Stimulated activated CD4-positive, alpha-beta T cell treated with anti-CD3 and anti-CD28 coated beads, Interleukin-4, amount 100 ng/mL, for 4 hours (primary cell): ENCODE measurements at regions not wholly inside any gene's neighbourhood (a gene's known extent, or its start where the extent isn't known, plus 50 kb on each side); places are given as distances from the start of the nearest gene placed in this dataset.

Experiments used
- DNase-seq, 2 experiments: peaks; one replicate each; pipeline ENCODE4 v3.0.0-alpha.2; 2020

- no peak for DNase-seq
These were observed 99.7 kb upstream of the VPREB1 start for GRCh38 chr22:22144858-22145257.

GRCh38 chr22:22143448-22143847 is 101.1 kb upstream of the VPREB1 start:
- DNase-seq, result no peak

- no peak for DNase-seq
These were observed 101.9 kb upstream of the VPREB1 start for GRCh38 chr22:22142661-22143060.

GRCh38 chr22:22141771-22142591 is 102.6 kb upstream of the VPREB1 start:
- no peak for DNase-seq

- DNase-seq, result no peak
These were observed 103.6 kb upstream of the VPREB1 start for GRCh38 chr22:22141031-22141430.

GRCh38 chr22:22139364-22139763 is 105.2 kb upstream of the VPREB1 start:
- no peak for DNase-seq

GRCh38 chr22:22138915-22139314 is 105.7 kb upstream of the VPREB1 start:
- DNase-seq, result no peak

- no peak for DNase-seq
These were observed 106.7 kb upstream of the VPREB1 start for GRCh38 chr22:22137891-22138290.

- no peak for DNase-seq
These were observed 110.7 kb upstream of the VPREB1 start for GRCh38 chr22:22133910-22134309.

- DNase-seq, result no peak
These were observed 113.5 kb upstream of the VPREB1 start for GRCh38 chr22:22130953-22131608.

- DNase-seq, result no peak
These were observed 115.2 kb upstream of the VPREB1 start for GRCh38 chr22:22129387-22129786.

GRCh38 chr22:22128440-22128839 is 116.1 kb upstream of the VPREB1 start:
- DNase-seq, result no peak

- DNase-seq, result no peak
These were observed 117.5 kb upstream of the VPREB1 start for GRCh38 chr22:22127100-22127499.

- DNase-seq, result no peak
These were observed 118.8 kb upstream of the VPREB1 start for GRCh38 chr22:22125579-22126468.

GRCh38 chr22:22125028-22125578 is 119.5 kb upstream of the VPREB1 start:
- DNase-seq, result no peak

GRCh38 chr22:22124374-22124773 is 120.2 kb upstream of the VPREB1 start:
- no peak for DNase-seq

- DNase-seq, result no peak
These were observed 120.7 kb upstream of the VPREB1 start for GRCh38 chr22:22123960-22124278.

- no peak for DNase-seq
These were observed 121.2 kb upstream of the VPREB1 start for GRCh38 chr22:22123118-22123959.

- no peak for DNase-seq
These were observed 122.1 kb upstream of the VPREB1 start for GRCh38 chr22:22122348-22123117.

- DNase-seq, result no peak
These were observed 123.1 kb upstream of the VPREB1 start for GRCh38 chr22:22121445-22121844.

GRCh38 chr22:22120160-22120559 is 124.4 kb upstream of the VPREB1 start:
- no peak for DNase-seq

GRCh38 chr22:22118987-22119386 is 125.6 kb upstream of the VPREB1 start:
- DNase-seq, result no peak
